ENCODE measurements at regions not wholly inside any gene's neighbourhood (a gene's known extent, or its start where the extent isn't known, plus 50 kb on each side); places are given as distances from the start of the nearest gene placed in this dataset.

DNA sequence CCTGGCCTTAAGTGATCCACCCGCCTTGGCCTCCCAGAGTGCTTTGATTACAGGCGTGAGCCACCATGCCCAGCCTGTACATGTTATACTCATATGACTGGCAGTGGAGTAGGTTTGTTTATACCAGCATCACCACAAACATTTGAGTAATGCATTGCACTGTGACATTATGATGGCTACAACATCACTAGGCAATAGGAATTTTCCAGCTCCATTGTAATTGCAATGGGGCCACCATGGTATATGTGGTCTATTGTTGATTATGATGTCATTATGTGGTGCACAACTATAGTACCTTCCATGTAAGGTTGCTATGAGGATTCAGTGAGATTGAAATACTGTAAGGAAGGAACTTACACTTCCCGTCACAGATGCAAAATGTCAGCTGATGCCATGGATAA is 168.9 kb downstream of the COPRS start:
- no peak for ATAC-seq
- WGBS (ENCODE audit: insufficient coverage, low coverage, missing lambda C conversion rate): 0% methylated on average over 3 of the region's 3 CpGs
- CTCF ChIA-PET (ENCODE audit: low intra/inter-chr PET ratio): no interaction called here

More for the DNA sequence above, 168.9 kb downstream of the COPRS start:
- DNase-seq (ENCODE audit: extremely low read depth in 1 of 4, low spot score in 3 of 4) (no peak), FAIRE-seq (no peak)
- POLR2A ChIA-PET: interaction anchor here (0.6 kb wide), 1 partner anchor 670 kb away, joined by 3 read pairs; no protein-coding TSS in a partner anchor
- Histone ChIP-seq H3K9me3 (replicated peaks; ENCODE audit: control insufficient read depth, insufficient read depth, low read depth, low read length) (no peaks in the 10 kb centered on the region), H3K36me3 (ENCODE audit: control insufficient read depth, insufficient read depth, low read length) (no peaks in the 10 kb centered on the region), H2AFZ (ENCODE audit: low read depth, low read length) (no peak overlapping the region), H3K4me1 (replicated peaks in 1 of 2; ENCODE audit: control insufficient read depth in 2 of 2, insufficient read depth in 2 of 2, low read length in 2 of 2) (no peaks in the 10 kb centered on the region), H3K79me2 (ENCODE audit: control insufficient read depth, insufficient read depth, low read length) (no peaks in the 10 kb centered on the region), H3K9me1 (ENCODE audit: control insufficient read depth, insufficient read depth, low read length) (no peaks in the 10 kb centered on the region), H3K4me2 (ENCODE audit: insufficient read depth, low read length) (no peak overlapping the region), H4K20me1 (replicated peaks; ENCODE audit: control insufficient read depth, insufficient read depth, low read length) (no peaks in the 10 kb centered on the region; the same call in 1 of the 2 replicates), H3K9ac (ENCODE audit: insufficient read depth in 1 of 2, low read depth in 2 of 2, low read length in 2 of 2) (no peak overlapping the region), H3K27ac (ENCODE audit: extremely low read depth, low read depth, low read length) (no peak overlapping the region), H3K4me3 (no peak overlapping the region), H3K27me3 (ENCODE audit: control insufficient read depth in 2 of 2, insufficient read depth in 2 of 2, low read length in 2 of 2) (peaks cover 3 to 21% of the 10 kb centered on the region in 2 experiments; a peak in 4 of 5 replicates)
- no peak for TF ChIP-seq ZNF561 (CRISPR knock-in tag; conservative IDR thresholded peaks at IDR 0.05)
- no peak for TF ChIP-seq POLR2B (IDR thresholded peaks at IDR 0.05; ENCODE audit: low read depth, partially characterized antibody)
- no peak for TF ChIP-seq NR2C2 (CRISPR knock-in tag; IDR thresholded peaks at IDR 0.05)
- no peak for TF ChIP-seq NR2C2 (tag; IDR thresholded peaks at IDR 0.05)
- TF ChIP-seq, protein P1, sequence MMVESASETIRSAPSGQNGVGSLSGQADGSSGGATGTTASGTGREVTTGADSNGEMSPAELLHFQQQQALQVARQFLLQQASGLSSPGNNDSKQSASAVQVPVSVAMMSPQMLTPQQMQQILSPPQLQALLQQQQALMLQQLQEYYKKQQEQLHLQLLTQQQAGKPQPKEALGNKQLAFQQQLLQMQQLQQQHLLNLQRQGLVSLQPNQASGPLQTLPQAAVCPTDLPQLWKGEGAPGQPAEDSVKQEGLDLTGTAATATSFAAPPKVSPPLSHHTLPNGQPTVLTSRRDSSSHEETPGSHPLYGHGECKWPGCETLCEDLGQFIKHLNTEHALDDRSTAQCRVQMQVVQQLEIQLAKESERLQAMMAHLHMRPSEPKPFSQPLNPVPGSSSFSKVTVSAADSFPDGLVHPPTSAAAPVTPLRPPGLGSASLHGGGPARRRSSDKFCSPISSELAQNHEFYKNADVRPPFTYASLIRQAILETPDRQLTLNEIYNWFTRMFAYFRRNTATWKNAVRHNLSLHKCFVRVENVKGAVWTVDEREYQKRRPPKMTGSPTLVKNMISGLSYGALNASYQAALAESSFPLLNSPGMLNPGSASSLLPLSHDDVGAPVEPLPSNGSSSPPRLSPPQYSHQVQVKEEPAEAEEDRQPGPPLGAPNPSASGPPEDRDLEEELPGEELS (CRISPR knock-in tag; IDR thresholded peaks at IDR 0.05; ENCODE audit: borderline replicate concordance): no peak
- no peak for TF ChIP-seq RBM25 (IDR thresholded peaks at IDR 0.05; ENCODE audit: low read depth, low read length, severe bottlenecking)
- no peak for TF ChIP-seq FUS (optimal IDR thresholded peaks at IDR 0.05; ENCODE audit: low read depth, low read length)
- TF ChIP-seq ZBTB7A (IDR thresholded peaks at IDR 0.05; ENCODE audit: borderline replicate concordance, control insufficient read depth, low read depth, low read length): no peak
- no peak for TF ChIP-seq YY1 (IDR thresholded peaks at IDR 0.05; ENCODE audit: borderline replicate concordance in 1 of 3, control insufficient read depth in 1 of 3, extremely low read depth in 1 of 3, insufficient read depth in 3 of 3, insufficient read length in 1 of 3, insufficient replicate concordance in 2 of 3, low read depth in 1 of 3, low read length in 2 of 3)
- TF ChIP-seq FOXK1 (CRISPR knock-in tag; IDR thresholded peaks at IDR 0.05; ENCODE audit: borderline replicate concordance): no peak
- no peak for TF ChIP-seq ZNF408 (CRISPR knock-in tag; IDR thresholded peaks at IDR 0.05; ENCODE audit: low read depth)
- no peak for TF ChIP-seq SRSF7 (optimal IDR thresholded peaks at IDR 0.05; ENCODE audit: low read depth, low read length)
- no peak for TF ChIP-seq HMG20B (CRISPR knock-in tag; IDR thresholded peaks at IDR 0.05)
- TF ChIP-seq FOXA1 (IDR thresholded peaks at IDR 0.05; ENCODE audit: borderline replicate concordance): no peak
- TF ChIP-seq ZBTB8A (IDR thresholded peaks at IDR 0.05; ENCODE audit: partially characterized antibody): no peak
- no peak for TF ChIP-seq EWSR1 (IDR thresholded peaks at IDR 0.05; ENCODE audit: borderline replicate concordance, low read depth, partially characterized antibody)
- no peak for TF ChIP-seq ZNF282 (CRISPR knock-in tag; IDR thresholded peaks at IDR 0.05)
- TF ChIP-seq CBFB (CRISPR knock-in tag; IDR thresholded peaks at IDR 0.05): no peak
- in situ Hi-C loops (cut with MboI): no loop called here
- no TSS peak for BruUV-seq (replicated peaks)
- intact Hi-C loops (cut with micrococcal nuclease): no loop called here
